ENCODE measurements at regions not wholly inside any gene's neighbourhood (a gene's known extent, or its start where the extent isn't known, plus 50 kb on each side); places are given as distances from the start of the nearest gene placed in this dataset.
"Not testable (repeated sequence)": the region's sequence is repeated elsewhere in the genome, so short reads cannot be mapped to it uniquely, and the experiment has no call there.

DNA sequence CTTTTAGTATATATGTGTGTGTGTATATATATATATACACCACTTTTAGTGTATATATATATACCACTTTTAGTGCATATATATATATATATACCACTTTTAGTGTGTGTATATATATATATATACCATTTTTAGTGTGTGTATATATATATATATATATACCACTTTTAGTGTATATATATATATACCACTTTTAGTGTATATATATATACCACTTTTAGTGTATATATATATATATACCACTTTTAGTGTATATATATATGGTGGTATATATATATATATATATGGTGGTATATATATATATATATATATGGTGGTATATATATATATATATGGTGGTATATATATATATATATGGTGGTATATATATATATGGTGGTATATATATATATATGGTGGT, 79.5 kb upstream of the ANK3 start:
- not testable (repeated sequence) for DNase-seq (ENCODE audit: low read depth in 2 of 2)

DNA sequence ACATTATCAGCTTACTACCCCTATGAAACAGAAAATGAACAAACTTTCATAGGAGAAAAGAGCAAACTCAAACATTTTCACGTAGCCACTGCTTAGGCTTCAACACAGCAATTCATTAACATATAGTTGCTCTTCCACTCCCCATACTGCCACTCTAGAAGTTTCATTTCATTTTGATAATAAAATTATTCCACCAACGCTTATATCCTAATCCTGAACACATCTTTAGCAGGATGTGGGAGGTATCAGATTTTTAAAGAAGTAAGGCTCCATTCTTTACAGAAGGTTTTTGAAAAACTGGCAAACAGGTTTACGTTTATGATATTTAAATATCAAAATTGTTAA, 77.5 kb upstream of the ANK3 start:
- DNase-seq (ENCODE audit: low read depth in 2 of 2): no peak

DNA sequence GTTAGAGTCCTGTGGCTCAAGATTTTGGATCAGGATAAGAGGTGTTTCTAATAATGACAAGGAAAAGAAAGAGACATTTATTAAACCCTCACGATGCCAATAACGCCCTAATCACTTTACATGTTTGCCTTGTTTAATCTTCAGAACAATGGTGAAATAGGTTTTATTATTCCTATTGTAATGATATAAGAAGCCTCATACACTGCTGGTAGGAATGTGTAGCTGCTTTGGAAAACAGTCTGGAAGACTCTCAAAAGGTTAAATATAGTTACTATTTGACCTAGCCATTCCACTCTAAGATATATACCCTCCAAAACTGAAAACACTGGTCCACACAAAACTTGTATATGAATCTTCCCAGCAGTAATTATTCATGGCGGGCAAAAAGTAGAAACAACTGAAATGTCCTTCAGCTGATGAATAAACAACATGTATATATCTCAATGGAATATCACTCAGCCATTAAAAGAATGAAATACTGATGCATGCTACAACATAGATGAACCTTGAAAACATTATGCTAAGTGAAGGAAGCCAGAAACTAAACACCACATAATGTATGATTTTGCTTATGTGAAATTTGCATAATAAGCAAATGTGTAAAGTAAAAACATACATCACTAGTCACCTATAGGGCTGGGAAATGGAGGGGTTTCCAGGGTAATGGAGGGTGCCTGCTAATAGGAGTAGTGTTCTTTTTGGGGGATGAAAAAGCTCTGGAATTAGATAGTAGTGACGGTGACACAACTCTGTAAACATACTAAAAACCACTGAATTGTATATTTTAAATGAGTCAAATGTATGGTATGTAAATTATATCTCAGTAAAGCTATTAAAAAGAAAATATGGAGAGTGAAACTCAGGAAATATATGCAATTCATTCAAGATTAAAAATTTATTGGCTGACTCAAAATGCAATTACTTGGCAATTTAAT, 76.9 kb upstream of the ANK3 start:
- no peak for DNase-seq (ENCODE audit: low read depth in 2 of 2)

DNA sequence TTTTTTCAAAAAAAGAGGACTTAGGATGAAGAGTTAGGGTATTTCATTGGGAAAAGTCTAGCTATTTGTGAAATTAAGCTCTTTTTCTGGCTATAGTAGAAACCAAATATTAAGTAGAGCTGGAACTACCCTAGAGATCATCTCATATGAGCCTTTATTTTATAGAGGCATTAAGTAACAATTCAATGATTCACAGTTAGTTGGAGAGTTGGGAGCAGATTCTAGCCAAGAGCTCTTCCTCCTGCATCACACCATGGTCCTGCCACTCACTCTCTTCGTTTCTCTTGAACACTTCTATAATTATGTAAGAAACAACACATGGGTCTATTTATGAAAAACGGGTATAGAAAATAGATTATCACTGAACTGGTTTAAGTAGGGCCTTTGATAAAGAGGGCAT, 76.1 kb upstream of the ANK3 start:
- no peak for DNase-seq (ENCODE audit: low read depth in 2 of 2)

DNA sequence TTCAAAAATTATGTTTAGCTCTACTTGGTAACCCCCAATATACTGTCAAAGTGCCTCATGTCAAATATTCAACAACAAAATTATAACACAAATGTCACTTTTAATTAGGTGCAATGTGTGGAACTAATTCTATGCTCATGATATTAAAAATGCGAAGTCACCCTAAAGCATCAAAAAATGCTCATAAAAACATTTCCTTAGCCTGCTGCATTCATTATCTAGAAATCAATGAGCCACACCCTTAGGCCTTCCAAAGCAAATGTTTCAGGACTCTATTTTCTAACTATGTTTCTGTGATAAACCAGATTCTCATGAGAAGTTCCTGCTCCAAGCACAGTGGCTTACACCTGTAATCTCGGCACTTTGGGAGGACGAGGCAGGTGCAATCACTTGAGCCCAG, 75.0 kb upstream of the ANK3 start:
- no peak for DNase-seq (ENCODE audit: low read depth in 2 of 2)

DNA sequence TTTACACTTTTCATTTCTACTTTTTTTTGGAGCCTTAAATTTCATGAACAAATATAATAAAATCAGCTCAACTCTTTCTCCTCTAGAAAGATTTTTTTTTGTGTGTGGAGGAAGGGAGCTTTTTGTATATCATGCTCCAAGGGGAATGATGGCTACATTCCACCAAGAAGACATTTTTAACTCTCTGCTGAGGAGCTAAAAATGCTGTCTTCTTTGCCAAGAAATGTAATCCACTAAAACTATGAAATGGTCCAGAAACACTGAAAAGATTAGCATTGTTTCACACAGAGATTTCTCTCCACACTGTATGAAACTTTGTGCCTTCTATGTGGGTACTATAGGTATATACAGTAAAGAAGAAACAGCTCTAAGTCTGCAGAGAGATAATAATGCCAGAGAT, 74.1 kb upstream of the ANK3 start:
- DNase-seq (ENCODE audit: low read depth in 2 of 2): no peak

DNA sequence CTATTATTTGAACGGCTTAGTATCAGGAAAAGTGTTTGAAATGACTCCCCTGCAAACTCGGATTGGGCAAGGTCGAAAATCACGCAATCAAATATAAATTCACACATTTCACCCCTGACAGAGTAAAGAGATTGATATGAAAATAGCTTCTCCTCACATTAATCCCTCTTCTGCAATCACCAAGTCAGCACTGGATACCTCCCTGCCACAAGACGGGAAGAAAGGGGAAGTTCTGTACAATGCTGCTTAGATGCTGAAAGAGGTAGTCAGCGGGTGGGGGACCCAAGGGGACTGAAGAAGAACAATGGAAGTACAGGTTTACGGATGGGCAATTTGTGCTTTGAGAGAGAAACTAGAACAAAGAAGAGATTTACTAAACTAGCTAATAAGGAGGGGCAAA, 72.0 kb upstream of the ANK3 start:
- DNase-seq (ENCODE audit: low read depth in 2 of 2): no peak

DNA sequence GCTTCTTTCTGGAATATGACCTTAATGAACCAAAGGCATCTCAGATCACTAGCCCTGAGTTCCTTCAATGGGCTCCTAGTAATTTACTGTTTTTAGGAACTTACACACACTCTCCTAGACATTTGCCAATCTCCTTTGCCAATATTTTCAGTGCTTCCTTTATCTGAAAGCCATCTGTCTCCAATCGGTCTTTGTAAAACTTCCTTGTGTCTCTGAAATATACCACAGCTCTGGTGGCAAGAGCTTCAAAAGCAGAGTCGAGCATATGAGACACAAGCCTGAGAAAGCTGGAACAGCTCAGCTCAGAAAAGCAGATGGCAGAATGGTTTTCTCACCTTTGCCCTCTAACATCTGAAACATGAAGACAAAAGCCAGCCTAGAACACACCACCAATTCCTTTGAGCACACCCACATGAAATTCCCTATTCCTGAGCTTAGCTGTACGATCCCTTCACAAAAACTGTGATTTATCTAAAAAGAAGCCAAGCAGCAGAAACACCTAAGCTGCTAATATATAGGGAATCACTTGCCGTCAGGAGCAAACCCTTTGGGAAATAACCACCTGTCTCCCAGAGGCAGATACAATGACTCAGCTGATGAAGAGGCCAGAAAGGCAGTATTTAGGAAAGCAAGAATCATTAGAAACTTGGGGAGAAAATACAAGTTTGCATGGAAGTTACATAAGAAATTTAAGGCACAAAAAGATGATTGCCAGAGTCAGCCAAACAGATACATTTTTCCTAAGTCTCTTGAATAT, 70.2 kb upstream of the ANK3 start:
- no peak for DNase-seq (ENCODE audit: low read depth in 2 of 2)

DNA sequence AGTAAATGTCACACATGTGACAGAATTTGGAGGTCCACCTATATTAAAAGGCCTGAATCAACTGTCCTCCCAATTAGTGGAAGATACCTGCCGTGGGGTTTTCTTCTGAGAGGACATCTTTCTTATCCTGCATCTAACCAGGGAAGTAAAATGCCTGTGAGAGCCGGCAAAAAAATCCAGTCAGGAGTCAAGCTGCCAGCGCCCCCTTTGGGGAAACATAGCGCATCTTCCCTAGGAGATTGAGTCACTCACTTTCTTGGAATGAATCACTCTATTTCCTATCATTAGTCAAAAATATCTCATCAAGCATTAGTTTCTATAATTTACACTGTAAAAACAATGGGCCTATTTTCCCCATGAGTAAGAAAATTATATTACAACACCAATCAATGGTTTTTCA, 66.4 kb upstream of the ANK3 start:
- DNase-seq (ENCODE audit: low read depth in 2 of 2): no peak

DNA sequence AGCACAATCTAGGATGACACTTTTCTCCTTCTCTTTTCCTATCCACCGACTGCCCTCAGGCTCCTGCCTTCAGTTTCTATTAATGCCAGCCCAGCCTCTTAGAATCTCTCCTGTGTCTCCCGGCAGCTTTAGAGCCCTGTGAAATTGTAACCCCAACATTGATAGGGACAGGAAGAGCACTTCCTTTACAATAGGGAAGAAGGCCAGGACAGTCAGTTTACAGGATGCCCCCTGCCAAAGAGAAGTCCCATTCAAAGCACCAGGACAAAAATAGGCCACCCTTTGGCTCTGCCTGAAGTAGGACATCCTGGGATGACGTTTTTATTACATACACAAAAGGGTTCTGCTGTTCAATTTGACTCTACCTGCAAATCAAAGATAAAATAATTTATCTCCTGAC, 64.7 kb upstream of the ANK3 start:
- no peak for DNase-seq (ENCODE audit: low read depth in 2 of 2)

DNA sequence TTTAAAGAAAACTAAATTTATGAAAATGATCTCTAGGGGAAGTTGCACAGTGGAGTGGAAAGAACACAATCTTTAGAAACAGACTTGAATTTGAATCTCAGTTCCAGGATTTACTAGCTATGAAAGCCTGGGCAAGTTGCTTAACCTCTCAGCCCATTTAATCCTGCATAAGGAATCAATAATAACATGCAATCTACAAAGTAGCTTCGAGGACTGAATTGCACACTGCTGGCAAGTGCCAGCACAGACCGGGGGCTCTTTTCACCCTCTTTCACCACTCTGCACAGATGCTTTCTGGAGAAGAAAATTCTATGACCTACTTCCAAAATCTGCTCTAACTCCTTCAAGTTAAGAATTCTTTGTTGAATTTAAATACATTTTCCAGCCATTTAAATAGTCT, 63.4 kb upstream of the ANK3 start:
- no peak for DNase-seq (ENCODE audit: low read depth in 2 of 2)

DNA sequence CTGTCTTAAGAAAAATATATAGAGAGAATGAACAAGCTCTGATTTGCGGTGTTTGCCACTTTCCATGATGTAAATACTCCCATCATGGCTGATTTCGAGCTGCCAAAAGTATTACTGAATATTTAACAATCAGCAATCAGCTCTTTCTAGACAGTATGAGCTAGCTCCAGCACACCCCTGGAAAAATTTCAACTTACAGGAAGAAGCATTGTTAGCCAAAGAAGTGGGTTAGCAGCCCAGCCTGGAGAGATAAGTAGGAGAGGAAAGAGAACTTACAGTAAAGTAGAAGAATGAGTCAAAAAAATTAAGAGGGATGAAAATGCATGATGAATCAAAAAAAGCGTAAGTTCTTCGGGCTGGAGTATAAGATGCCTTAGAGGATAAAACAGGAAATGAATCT, 60.6 kb upstream of the ANK3 start:
- no peak for DNase-seq (ENCODE audit: low read depth in 2 of 2)

DNA sequence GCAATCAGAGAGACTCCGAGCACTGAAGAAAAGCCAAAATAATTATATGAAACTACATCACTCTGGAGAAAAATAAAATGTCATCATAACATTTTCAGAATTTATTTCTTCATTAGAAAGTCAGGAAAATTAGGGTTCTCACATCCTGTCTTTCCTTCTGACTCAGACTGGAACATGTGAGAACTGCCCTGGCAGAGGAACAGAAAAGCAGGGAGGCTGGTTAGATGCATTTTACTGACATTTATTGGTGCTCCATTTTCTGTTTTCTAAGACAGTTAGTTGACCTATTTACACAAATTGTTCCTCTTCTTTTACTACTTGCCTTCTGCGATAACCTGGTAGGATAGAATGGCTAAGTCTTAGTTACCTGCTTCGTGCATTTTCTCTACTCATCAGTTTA, 58.6 kb upstream of the ANK3 start:
- DNase-seq (ENCODE audit: low read depth in 2 of 2): no peak

DNA sequence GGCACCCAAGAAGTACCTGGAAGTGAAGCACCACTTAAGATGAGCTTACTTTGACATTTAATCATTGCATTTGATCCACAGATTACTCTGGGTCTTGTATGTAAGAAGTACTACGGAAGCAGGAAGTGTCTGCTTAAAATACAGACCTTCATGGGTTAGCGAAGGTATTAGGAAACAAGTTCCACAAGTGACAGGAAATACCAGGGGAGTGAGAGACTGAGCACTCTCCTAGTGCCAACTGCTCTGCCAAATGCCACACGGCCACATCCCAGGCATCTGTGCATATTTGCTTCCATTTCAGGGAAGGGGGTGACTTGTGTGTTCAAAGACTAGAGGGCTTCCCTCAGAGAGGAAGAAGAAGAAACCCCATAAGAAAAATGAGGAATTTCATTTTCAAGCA, 57.2 kb upstream of the ANK3 start:
- no peak for DNase-seq (ENCODE audit: low read depth in 2 of 2)

DNA sequence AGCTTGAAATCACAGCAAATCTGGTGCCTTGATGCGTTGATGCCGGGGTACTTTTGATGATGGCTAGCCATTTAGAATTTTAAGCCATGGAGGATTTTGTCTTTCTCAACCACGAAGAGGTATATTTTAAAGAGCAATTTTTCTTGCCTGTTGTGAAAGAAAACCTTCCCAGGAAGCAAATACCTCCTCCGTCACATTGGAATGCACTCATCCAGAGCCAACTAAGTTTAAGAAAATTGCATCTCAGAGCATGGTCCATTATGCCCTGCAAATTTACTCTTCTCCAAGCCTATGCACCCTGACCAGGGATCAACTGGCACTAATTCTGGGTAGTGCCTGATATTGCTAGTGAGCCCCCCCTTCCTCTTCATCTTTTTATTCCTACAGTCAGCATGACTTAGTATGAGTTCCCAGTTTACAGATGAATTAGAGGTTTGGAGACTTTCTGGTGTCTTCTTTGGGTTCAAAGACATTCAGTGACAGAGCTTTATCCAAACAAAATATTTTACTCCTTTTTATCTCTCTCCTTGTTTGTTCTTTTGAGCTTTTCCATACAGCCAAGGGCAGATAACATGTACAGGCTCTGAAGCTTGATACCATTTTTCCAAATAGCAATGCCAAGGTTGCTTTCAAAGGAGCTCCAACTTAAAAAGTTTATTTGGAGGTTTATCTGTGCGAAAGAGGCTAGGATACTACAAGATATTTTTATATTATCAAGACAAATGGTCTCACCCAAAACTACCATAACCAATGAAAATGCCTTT, 56.6 kb upstream of the ANK3 start:
- DNase-seq (ENCODE audit: low read depth in 2 of 2): no peak

DNA sequence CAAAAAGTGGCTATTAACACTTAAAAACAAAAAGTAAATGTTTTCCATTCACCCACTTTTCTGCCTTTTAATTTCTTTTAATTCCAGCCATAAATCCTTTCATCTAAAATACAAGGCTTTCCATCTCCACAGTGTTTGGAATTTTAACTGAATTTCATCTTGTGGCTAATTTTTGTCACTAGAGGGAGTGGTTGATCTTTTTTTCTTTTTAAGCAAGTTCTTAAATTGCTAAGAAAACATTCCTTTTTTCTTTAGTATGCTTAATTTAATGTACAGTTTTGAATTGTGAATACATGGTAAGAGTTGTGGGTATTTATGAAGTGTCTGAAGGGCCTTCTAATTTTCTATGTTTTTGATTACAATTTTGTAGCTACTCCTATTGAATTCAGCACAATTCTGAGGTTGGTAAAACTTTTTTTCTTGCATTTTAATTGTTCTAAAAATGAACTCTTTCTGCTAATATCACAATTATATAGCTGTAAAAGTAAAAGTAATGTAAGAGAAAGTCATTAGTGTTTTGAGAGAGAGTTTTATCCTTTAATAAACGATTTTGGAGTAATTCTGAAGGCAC, 54.9 kb upstream of the ANK3 start:
- DNase-seq (ENCODE audit: low read depth in 2 of 2): no peak

DNA sequence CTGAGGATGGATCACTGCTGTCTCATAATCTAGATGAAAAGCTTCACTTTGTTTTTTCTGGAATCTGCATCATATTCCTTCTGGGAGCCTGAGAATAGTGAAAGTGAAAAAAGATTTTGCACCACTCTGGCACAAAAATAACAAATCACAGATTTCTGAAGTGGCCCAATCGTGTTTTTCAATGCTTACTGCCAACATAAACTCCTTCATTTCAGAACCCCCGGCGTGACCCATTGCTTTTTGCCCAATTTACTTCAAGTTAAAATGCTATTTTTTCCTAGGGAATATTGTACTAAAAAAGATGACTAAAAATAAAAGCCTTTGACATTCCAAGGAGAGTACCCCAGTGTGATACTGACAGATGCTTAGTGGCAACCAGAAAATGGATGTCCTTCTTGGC, 53.7 kb upstream of the ANK3 start:
- no peak for DNase-seq (ENCODE audit: low read depth in 2 of 2)

DNA sequence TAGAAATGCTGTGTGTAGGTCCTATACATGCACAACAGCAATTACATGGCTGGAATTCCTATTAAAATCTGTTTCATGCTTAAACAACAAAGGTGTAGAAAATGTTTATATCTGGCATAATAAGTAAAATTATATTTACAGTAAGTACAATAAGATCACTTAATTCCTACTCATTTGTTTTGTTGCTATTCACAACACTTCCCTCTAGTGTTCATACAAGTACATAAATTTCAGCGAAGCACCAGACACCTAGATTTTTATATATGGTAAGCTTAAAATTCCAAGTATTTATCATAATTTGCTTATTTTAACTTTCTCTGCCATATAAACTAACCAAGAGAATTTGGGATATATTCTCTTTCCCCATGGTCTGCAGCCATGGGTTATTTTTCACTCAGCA, 51.8 kb upstream of the ANK3 start:
- no peak for DNase-seq (ENCODE audit: low read depth in 2 of 2)

DNA sequence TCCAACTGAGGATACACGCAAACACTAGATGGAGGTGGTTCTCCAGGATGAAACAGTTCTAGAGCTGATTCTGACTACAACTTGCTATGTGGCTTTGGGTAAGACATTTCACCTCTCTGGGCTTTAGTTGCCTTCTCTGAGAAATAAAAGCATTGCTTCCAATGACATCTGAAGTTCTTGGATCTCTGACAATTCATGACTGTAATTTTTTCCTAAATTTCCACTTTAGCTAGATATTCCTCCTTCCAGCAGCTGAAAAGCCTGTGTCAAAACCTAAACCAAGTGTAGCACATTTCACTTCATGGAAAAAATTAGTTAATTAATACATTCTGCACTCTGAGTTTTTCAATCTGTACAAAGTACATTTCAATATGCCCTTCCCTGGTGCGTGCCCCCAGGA, 50.0 kb upstream of the ANK3 start:
- no peak for DNase-seq (ENCODE audit: low read depth in 2 of 2)

Data from stimulated activated CD8-positive, alpha-beta memory T cell treated with anti-CD3 and anti-CD28 coated beads, Interleukin-15, amount 100 ng/mL, for 4 hours (primary cell).